ENCODE measurements at regions not wholly inside any gene's neighbourhood (a gene's known extent, or its start where the extent isn't known, plus 50 kb on each side); places are given as distances from the start of the nearest gene placed in this dataset.

- no peak for TF ChIP-seq CTCF (IDR thresholded peaks at IDR 0.05; ENCODE audit: low read depth, low read length, missing control alignments)
- in situ Hi-C loops (cut with HindIII; ENCODE audit: low pct_ligation_motif_present, low sequenced_read_pairs): no loop called here
- DNase-seq: peak; percentile 71
Observed at GRCh38 chr9:79353856-79354520, 217.8 kb upstream of the TLE4 start.

DNA sequence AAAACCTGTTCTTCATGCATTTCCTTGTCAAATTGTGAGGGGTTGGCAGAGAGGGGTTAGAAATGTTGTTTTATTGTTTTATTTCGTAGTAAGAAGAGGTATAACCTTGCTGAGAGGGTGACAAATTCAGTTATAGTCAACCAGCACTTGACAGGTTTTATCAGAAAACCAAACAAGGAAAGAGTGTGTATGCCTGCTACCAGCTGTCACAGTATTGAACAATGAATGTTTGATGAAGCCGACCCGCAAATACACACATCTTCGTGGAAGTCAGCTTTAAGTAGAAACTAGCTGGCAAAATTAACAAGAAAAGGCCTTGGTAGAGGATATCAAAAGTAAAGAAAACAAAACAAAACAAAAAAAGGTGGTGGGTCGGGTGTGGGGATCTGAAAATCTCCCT, 214.6 kb upstream of the TLE4 start:
- Histone ChIP-seq H3K27me3 (replicated peaks) (no peaks in the 10 kb centered on the region), H3K4me3 (ENCODE audit: low read depth, low read length) (no peak overlapping the region), H3K36me3 (replicated peaks) (no peaks in the 10 kb centered on the region), H3K27ac (no peak overlapping the region)
- no peak for TF ChIP-seq CTCF (IDR thresholded peaks at IDR 0.05; ENCODE audit: low read depth, low read length, missing control alignments)
- DNase-seq: no peak
- in situ Hi-C loops (cut with HindIII; ENCODE audit: low pct_ligation_motif_present, low sequenced_read_pairs): no loop called here

More at GRCh38 chr9:79353856-79354520, 217.8 kb upstream of the TLE4 start:
- no peaks in the 10 kb centered on the region for H3K36me3 ChIP-seq (replicated peaks)
- H3K27me3 ChIP-seq (replicated peaks): no peaks in the 10 kb centered on the region
- peak overlapping the region; percentile 29 for H3K27ac ChIP-seq
- H3K4me3 ChIP-seq (ENCODE audit: low read depth, low read length): no peak overlapping the region

DNA sequence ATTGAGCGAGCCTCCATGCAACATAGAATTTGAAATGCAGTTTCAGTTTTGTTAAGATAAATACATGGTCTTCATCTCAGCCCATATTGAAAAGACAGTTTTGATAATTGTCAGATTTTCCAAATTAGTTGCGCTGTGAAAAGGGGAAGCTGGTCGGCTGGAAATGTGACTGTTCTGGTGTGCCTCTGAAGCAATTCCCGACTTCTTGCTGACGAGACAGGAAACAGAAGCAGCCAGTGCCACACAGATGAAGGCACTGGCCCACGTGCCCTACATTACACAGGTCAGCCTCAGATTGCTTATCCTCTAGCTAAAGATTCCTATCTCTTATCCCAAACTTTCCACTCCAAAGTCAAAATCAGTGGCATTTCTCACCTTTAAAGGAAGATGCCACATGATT, 214.1 kb upstream of the TLE4 start:
- TF ChIP-seq CTCF (IDR thresholded peaks at IDR 0.05; ENCODE audit: low read depth, low read length, missing control alignments): no peak
- no peaks in the 10 kb centered on the region for H3K27me3 ChIP-seq (replicated peaks)
- H3K4me3 ChIP-seq (ENCODE audit: low read depth, low read length): no peak overlapping the region
- in situ Hi-C loops (cut with HindIII; ENCODE audit: low pct_ligation_motif_present, low sequenced_read_pairs): no loop called here
- no peak overlapping the region for H3K27ac ChIP-seq
- no peak for DNase-seq
- no peaks in the 10 kb centered on the region for H3K36me3 ChIP-seq (replicated peaks)

DNA sequence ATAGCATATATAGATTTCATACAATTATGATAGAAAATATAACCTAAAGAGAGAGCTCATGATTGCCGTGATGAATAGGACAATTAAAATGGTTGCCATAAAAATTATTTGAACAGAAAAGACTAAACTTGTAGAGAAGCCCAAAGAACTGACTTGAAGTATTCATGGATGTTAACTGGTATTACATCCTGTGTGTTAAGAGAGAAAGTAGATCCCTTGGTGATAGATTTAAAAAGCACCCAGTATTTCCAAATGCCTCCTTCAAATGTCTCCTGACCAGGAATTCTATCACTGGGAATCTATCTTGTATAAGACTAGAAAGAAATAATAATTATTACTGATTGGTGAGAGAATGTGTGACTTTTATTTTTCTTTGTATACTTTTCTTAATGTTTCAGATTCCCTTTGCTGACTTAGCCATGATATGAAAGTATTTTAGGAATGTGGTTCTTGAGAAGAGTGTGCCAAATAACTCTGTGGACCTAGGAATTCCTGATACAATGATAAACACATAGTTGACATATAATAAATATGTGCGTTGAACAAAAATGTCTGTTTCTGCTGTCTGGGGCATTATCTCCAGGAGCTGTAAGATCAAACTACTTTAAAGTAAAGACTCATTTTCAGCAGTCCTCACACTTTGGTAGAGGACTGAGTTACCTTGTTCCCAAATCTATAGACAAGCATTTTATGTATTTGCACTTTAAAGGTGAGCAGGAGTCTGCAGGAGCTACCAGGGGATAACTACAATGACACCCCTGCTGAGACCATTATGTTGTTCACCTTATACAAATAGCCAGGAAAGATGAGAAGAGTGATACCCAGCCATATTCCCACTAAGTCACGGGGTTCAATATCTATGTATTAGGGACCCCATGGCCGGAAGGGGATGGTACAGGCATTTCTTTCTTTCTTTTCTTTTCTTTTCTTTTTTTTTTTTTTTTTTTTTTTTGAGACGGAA, 211.1 kb upstream of the TLE4 start:
- Histone ChIP-seq H3K27ac (no peak overlapping the region), H3K36me3 (replicated peaks) (no peaks in the 10 kb centered on the region), H3K27me3 (replicated peaks) (no peaks in the 10 kb centered on the region), H3K4me3 (ENCODE audit: low read depth, low read length) (no peak overlapping the region)
- TF ChIP-seq CTCF (IDR thresholded peaks at IDR 0.05; ENCODE audit: low read depth, low read length, missing control alignments): no peak
- DNase-seq: peak; percentile 9
- in situ Hi-C loops (cut with HindIII; ENCODE audit: low pct_ligation_motif_present, low sequenced_read_pairs): no loop called here

DNA sequence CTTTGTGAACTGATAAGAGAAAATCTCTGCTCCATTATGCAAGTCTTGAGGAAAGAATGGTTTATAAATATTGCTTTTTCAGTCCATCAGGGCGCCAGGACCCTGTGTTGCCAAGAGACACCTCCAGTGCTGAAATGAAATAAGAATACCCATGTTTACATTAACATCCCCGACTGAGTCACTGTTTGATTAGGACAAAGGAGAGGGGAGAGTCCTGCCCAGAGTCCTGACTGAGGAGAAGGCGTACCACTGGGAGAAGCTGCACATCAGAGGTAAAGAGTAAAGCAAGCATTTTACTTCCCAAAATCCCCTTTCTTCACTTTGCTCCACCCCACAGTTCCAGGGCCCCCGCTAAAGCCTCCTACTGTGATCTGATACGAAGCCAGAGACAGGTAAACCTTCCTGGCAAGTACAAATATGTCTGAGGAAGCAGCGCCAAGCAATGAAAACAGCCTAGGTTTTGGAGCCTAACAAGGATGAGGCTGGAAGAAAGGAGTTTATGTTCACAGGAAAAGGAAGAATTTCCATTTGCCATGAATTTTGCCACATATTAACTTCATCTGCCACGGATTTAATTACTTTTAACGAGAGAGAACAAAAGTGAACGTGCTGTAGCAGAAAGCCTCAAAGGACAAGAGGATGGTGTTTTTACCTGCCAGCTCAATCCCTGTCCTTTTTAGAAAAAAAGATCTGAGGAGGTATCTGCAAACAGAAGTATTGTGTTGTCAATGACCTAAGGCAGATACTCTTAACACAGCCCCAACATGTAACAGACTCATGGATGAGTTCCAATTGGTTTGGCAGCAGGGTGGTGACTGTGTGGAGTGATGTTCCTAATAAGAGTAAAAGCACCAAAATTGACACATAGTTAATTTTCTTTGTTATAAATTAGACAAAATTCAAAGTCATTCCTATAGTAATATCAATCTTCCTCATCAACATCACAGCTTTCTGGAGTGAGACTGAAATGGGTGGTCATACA, 209.4 kb upstream of the TLE4 start:
- DNase-seq: peak; percentile 48
- in situ Hi-C loops (cut with HindIII; ENCODE audit: low pct_ligation_motif_present, low sequenced_read_pairs): no loop called here
- no peak overlapping the region for H3K4me3 ChIP-seq (ENCODE audit: low read depth, low read length)

More for the DNA sequence above, 209.4 kb upstream of the TLE4 start:
- no peak overlapping the region for H3K27ac ChIP-seq
- no peaks in the 10 kb centered on the region for H3K36me3 ChIP-seq (replicated peaks)
- H3K27me3 ChIP-seq (replicated peaks): no peaks in the 10 kb centered on the region
- TF ChIP-seq CTCF (IDR thresholded peaks at IDR 0.05; ENCODE audit: low read depth, low read length, missing control alignments): no peak
